Upper lobe of left lung (tissue), 4 donors: ENCODE measurements at regions not wholly inside any gene's neighbourhood (a gene's known extent, or its start where the extent isn't known, plus 50 kb on each side); places are given as distances from the start of the nearest gene placed in this dataset.

Experiments
- CTCF ChIP-seq, 6 experiments: fragments of 450-650 bp in 4 of 6; fragments of 200-600 bp in 2 of 6; sonication (generic) in 2 of 6; IDR thresholded peaks; one replicate each; pipeline ENCODE4 v1.5.1; 2016 to 2019; ENCODE audit warnings: antibody characterized with exemption in 6 of 6
- EP300 ChIP-seq, 4 donors: sonication (generic); formaldehyde crosslinking; IDR thresholded peaks; one replicate each; pipeline ENCODE4 v1.5.1; 2017; ENCODE audit warnings: antibody characterized with exemption in 4 of 4, control low read depth in 2 of 4
- POLR2A ChIP-seq, 4 donors: fragments of 450-650 bp; IDR thresholded peaks; one replicate each; pipeline ENCODE4 v1.5.1; 2016 to 2017; ENCODE audit warnings: antibody characterized with exemption in 4 of 4, mild to moderate bottlenecking in 2 of 4
- POLR2AphosphoS5 ChIP-seq, 2 donors: sonication (generic); formaldehyde crosslinking; IDR thresholded peaks; one replicate each; pipeline ENCODE4 v1.5.1; 2017; ENCODE audit warnings: antibody characterized with exemption in 2 of 2

GRCh38 chr16:8217201-8217600 is 373.1 kb downstream of the TMEM114 start:
- TF ChIP-seq POLR2A (IDR thresholded peaks at IDR 0.05) = no peak
- no peak for TF ChIP-seq CTCF (IDR thresholded peaks at IDR 0.05)
- no peak for TF ChIP-seq POLR2AphosphoS5 (IDR thresholded peaks at IDR 0.05)
- no peak for TF ChIP-seq EP300 (IDR thresholded peaks at IDR 0.05)
